Natural killer cell (primary cell): ENCODE measurements at regions not wholly inside any gene's neighbourhood (a gene's known extent, or its start where the extent isn't known, plus 50 kb on each side); places are given as distances from the start of the nearest gene placed in this dataset.
"Not testable (repeated sequence)": the region's sequence is repeated elsewhere in the genome, so short reads cannot be mapped to it uniquely, and the experiment has no call there.

ENCODE experiments used
- ATAC-seq, 3 donors: fragments of 150-1000 bp in 2 of 3; fragments of 200-7000 bp in 1 of 3; cut with Tn5 transposase; 1 replicate in 1 of 3; 2 replicates in 2 of 3; pipeline ENCODE4 v1.10.0; 2021; ENCODE audit warnings: mild to moderate bottlenecking in 2 of 3, moderate library complexity in 2 of 3
- DNase-seq, 2 donors: peaks; one replicate each; pipeline versions ENCODE4 v3.0.0 to v3.0.0-alpha.2; 2013 to 2021; ENCODE audit warnings: mixed read lengths in 1 of 2
- H3K27ac ChIP-seq: one replicate; pipeline ENCODE4 v1.5.1; 2013; ENCODE audit warnings: mild to moderate bottlenecking, low read length
- H3K27me3 ChIP-seq: one replicate; pipeline ENCODE4 v1.6.1; 2013; ENCODE audit warnings: low read length; ENCODE audit not compliant: control insufficient read depth, insufficient read depth
- H3K36me3 ChIP-seq: one replicate; pipeline ENCODE4 v1.6.1; 2013; ENCODE audit warnings: low read length; ENCODE audit not compliant: control insufficient read depth, insufficient read depth
- H3K4me1 ChIP-seq: one replicate; pipeline ENCODE4 v1.6.1; 2013; ENCODE audit warnings: low read length; ENCODE audit not compliant: control insufficient read depth, insufficient read depth
- H3K4me3 ChIP-seq: one replicate; pipeline ENCODE4 v1.5.1; 2013; ENCODE audit warnings: low read length
- H3K9me3 ChIP-seq: one replicate; pipeline ENCODE4 v1.6.1; 2013; ENCODE audit warnings: low read length; ENCODE audit not compliant: control insufficient read depth, insufficient read depth
- H3K27ac Mint-ChIP-seq, 2 donors: one replicate each; pipeline ENCODE4 v1.8.0; 2022; ENCODE audit warnings: mild to moderate bottlenecking in 2 of 2, mixed read lengths in 2 of 2, moderate library complexity in 1 of 2
- H3K27me3 Mint-ChIP-seq, 2 donors: one replicate each; pipeline ENCODE4 v1.8.0; 2022; ENCODE audit warnings: low read depth in 2 of 2, mixed read lengths in 2 of 2
- H3K36me3 Mint-ChIP-seq: one replicate; pipeline ENCODE4 v1.8.0; 2022; ENCODE audit warnings: mixed read lengths
- H3K4me1 Mint-ChIP-seq, 2 donors: one replicate each; pipeline ENCODE4 v1.8.0; 2022; ENCODE audit warnings: mixed read lengths in 2 of 2
- H3K4me3 Mint-ChIP-seq: one replicate; pipeline ENCODE4 v1.8.0; 2022; ENCODE audit warnings: mild to moderate bottlenecking, moderate library complexity, mixed read lengths
- H3K9me3 Mint-ChIP-seq, 2 donors: one replicate each; pipeline ENCODE4 v1.8.0; 2022; ENCODE audit warnings: mixed read lengths in 2 of 2
- WGBS: methylation state at CpG from one replicate; pipeline ENCODE4 v1.1.7; 2013; ENCODE audit warnings: missing lambda C conversion rate; ENCODE audit not compliant: insufficient coverage; 5-methylcytosine and 5-hydroxymethylcytosine counted together
- intact Hi-C: fragments of 100-400 bp; cut with micrococcal nuclease; formaldehyde crosslinking; loops from one replicate; pipeline ENCODE4 v1.14.2; 2022
- TF ChIP-seq, protein P1 (sequence below): fragments of 200-600 bp; IDR thresholded peaks from one replicate; pipeline ENCODE4 v1.8.0; 2022; ENCODE audit warnings: antibody characterized with exemption

GRCh38 chr15:20267051-20267730, 274.4 kb downstream of the GOLGA6L6 start:
- H3K36me3 Mint-ChIP-seq, H3K27me3 Mint-ChIP-seq, H3K27me3 ChIP-seq, H3K4me1 Mint-ChIP-seq, H3K4me3 Mint-ChIP-seq, H3K9me3 Mint-ChIP-seq, H3K4me3 ChIP-seq, H3K27ac ChIP-seq, H3K9me3 ChIP-seq, intact Hi-C loops, H3K27ac Mint-ChIP-seq, H3K4me1 ChIP-seq, ATAC-seq, DNase-seq, H3K36me3 ChIP-seq: not testable (repeated sequence)
- TF ChIP-seq, protein P1, sequence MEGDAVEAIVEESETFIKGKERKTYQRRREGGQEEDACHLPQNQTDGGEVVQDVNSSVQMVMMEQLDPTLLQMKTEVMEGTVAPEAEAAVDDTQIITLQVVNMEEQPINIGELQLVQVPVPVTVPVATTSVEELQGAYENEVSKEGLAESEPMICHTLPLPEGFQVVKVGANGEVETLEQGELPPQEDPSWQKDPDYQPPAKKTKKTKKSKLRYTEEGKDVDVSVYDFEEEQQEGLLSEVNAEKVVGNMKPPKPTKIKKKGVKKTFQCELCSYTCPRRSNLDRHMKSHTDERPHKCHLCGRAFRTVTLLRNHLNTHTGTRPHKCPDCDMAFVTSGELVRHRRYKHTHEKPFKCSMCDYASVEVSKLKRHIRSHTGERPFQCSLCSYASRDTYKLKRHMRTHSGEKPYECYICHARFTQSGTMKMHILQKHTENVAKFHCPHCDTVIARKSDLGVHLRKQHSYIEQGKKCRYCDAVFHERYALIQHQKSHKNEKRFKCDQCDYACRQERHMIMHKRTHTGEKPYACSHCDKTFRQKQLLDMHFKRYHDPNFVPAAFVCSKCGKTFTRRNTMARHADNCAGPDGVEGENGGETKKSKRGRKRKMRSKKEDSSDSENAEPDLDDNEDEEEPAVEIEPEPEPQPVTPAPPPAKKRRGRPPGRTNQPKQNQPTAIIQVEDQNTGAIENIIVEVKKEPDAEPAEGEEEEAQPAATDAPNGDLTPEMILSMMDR = peak; percentile 4
- WGBS = 84% methylated on average over 6 of the region's 6 CpGs

DNA sequence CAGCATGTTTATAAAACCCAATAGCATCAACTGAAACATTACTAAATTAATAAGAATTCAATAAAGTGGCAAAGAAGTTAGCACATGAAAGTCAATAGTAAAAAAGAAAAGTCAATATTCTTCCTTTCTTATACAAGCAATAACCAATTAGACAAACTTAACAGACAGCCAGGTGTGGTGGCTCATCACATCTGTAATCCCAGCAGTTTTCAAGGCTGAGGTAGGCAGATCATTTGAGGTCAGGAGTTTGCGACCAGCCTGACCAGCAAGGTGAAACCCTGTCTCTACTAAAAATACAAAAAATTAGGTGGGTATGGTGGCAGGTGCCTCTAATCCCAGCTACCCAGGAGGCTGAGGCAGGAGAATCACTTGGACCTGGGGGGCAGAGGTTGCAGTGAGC, 275.9 kb downstream of the GOLGA6L6 start:
- H3K9me3 ChIP-seq, H3K4me3 Mint-ChIP-seq, H3K36me3 Mint-ChIP-seq, H3K9me3 Mint-ChIP-seq, H3K27ac Mint-ChIP-seq, H3K27me3 Mint-ChIP-seq, H3K27ac ChIP-seq, H3K4me3 ChIP-seq, intact Hi-C loops, H3K27me3 ChIP-seq, H3K4me1 Mint-ChIP-seq, DNase-seq, H3K4me1 ChIP-seq, ATAC-seq, H3K36me3 ChIP-seq: not testable (repeated sequence)
- WGBS = 83% methylated on average over 1 of the region's 1 CpG

DNA sequence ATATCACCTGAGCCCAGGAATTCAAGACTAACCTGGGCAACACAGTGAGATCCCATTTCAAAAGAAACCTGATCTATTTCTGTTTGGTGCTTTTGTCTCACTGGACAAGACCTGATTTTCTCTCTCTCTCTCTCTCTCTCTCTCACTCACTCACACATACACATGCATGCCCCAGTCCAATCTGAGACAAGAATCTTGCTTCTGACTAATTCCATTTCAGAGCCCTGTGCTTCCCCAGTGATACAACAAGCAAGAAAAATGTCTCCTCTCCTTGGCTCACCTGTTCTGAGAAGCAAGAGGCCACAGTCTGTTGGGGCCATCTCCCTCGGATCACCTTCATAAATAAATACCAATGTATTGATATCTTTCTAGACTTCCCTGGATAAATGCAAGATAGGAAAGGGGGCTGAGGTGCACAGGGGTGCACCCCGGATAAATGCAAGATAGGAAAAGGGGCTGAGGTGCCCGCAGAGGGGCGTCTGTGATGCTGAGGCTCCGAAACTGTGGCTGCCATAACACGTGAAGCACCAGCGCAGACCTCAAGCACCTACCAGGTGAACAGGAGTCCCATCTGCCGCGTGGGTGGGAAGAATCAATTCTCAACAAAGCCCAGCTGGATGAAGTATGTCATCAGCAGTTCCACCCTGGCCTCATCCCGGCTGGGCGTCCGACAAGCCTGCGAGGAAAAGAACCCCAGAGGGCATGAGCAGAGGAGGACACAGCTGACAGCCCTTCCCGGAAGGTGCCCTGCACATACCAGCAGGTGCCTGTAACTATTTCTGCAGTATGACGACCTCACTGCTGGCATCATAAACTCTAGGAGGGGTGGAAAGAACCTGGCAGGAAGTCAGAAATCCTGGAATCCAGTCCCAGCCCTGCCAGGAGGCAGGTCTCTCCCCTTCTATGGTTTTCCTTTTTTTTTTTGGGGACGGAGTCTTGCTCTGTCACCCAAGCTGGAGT, 280.0 kb downstream of the GOLGA6L6 start:
- H3K4me3 Mint-ChIP-seq, DNase-seq, H3K4me1 Mint-ChIP-seq, H3K36me3 Mint-ChIP-seq, H3K4me1 ChIP-seq, H3K27me3 ChIP-seq, ATAC-seq, H3K4me3 ChIP-seq, H3K27ac Mint-ChIP-seq, H3K9me3 ChIP-seq, H3K36me3 ChIP-seq, intact Hi-C loops, H3K9me3 Mint-ChIP-seq, H3K27me3 Mint-ChIP-seq, H3K27ac ChIP-seq: not testable (repeated sequence)
- WGBS = 83% methylated on average over 16 of the region's 16 CpGs

DNA sequence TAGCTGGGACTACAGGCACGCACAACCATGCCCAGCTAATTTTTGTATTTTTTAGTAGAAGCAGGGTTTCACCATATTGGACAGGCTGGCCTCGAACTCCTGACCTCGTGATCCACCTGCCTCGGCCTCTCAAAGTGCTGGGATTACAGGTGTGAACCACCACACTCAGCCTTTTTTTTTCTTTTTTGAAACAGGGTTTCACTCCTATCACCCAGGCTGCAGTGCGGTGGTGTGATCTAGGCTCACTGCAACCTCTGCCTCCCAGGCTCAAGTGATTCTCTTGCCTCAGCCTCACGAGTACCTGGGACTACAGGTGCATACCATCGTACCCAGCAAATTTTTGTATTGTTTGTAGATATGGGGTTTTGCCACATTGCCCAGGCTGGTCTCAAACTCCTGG, 280.9 kb downstream of the GOLGA6L6 start:
- H3K27me3 ChIP-seq, H3K4me1 ChIP-seq, H3K4me3 Mint-ChIP-seq, H3K36me3 Mint-ChIP-seq, H3K4me3 ChIP-seq, H3K27ac Mint-ChIP-seq, DNase-seq, H3K9me3 ChIP-seq, H3K4me1 Mint-ChIP-seq, H3K27ac ChIP-seq, H3K9me3 Mint-ChIP-seq, intact Hi-C loops, H3K36me3 ChIP-seq, H3K27me3 Mint-ChIP-seq, ATAC-seq: not testable (repeated sequence)
- WGBS = 77% methylated on average over 7 of the region's 7 CpGs

GRCh38 chr15:20259559-20260190, 281.9 kb downstream of the GOLGA6L6 start:
- H3K9me3 Mint-ChIP-seq, H3K36me3 ChIP-seq, intact Hi-C loops, H3K27me3 Mint-ChIP-seq, DNase-seq, H3K4me3 Mint-ChIP-seq, H3K27me3 ChIP-seq, H3K4me1 Mint-ChIP-seq, H3K27ac ChIP-seq, H3K27ac Mint-ChIP-seq, H3K36me3 Mint-ChIP-seq, H3K4me3 ChIP-seq, H3K4me1 ChIP-seq, H3K9me3 ChIP-seq, ATAC-seq: not testable (repeated sequence)
- WGBS = 86% methylated on average over 9 of the region's 9 CpGs

- WGBS = 90% methylated on average over 6 of the region's 7 CpGs
- H3K27ac ChIP-seq, intact Hi-C loops, H3K27me3 ChIP-seq, H3K36me3 Mint-ChIP-seq, H3K4me1 ChIP-seq, ATAC-seq, DNase-seq, H3K36me3 ChIP-seq, H3K4me3 ChIP-seq, H3K4me1 Mint-ChIP-seq, H3K27ac Mint-ChIP-seq, H3K27me3 Mint-ChIP-seq, H3K9me3 Mint-ChIP-seq, H3K4me3 Mint-ChIP-seq, H3K9me3 ChIP-seq: not testable (repeated sequence)
Observed at GRCh38 chr15:20256394-20256793, 285.2 kb downstream of the GOLGA6L6 start.

DNA sequence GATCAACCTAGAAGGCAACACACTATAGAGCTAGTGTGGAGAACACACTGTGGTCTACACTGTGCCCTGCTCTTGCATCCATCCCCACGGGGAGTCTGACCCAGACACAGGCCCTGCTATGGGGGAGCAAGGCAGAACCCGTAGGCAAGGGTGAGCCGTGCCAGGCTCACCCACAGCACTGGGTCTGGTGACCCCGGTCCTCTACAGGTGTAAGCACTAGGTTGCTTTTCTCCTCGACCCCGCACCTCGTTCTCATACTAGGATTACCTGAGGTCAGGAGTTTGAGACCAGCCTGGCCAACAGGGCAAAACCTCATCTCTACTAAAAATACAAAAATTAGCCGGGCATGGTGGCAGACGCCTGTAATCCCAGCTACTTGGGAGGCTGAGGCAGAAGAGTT, 286.0 kb downstream of the GOLGA6L6 start:
- H3K4me1 ChIP-seq, H3K36me3 ChIP-seq, H3K27me3 Mint-ChIP-seq, H3K36me3 Mint-ChIP-seq, H3K4me3 Mint-ChIP-seq, H3K27me3 ChIP-seq, H3K4me1 Mint-ChIP-seq, intact Hi-C loops, H3K27ac Mint-ChIP-seq, H3K9me3 ChIP-seq, H3K9me3 Mint-ChIP-seq, DNase-seq, H3K27ac ChIP-seq, H3K4me3 ChIP-seq: not testable (repeated sequence)
- WGBS = 82% methylated on average over 9 of the region's 9 CpGs
- peak in 1 of 3 donors; percentile 6 for ATAC-seq
